AG08395 (cell line): ENCODE measurements at regions not wholly inside any gene's neighbourhood (a gene's known extent, or its start where the extent isn't known, plus 50 kb on each side); places are given as distances from the start of the nearest gene placed in this dataset.

ENCODE experiments used
- DNase-seq: peaks from one replicate; pipeline ENCODE4 v3.0.0; 2012; ENCODE audit warnings: mixed read lengths, low spot score

DNA sequence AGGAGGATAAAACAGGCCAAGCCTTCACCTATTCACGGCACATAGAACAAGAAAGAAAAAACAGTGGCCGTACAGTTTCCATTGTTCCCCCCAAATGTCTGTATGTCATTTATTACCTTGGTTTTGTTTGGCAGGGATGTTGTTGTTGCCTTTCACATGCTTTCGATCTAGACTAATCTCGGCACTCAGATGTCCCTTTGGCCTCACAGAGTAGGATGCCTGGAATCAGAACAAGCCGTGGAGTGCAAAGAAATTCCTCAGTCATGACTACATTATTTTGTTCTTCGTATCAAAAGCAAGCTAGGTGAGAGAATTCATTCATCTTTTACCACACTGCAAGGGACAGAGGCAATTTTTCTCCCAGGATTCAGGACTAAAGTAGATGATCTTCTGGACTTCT lies 106.9 kb downstream of the SMIM20 start:
- peak; percentile 75 for DNase-seq

DNA sequence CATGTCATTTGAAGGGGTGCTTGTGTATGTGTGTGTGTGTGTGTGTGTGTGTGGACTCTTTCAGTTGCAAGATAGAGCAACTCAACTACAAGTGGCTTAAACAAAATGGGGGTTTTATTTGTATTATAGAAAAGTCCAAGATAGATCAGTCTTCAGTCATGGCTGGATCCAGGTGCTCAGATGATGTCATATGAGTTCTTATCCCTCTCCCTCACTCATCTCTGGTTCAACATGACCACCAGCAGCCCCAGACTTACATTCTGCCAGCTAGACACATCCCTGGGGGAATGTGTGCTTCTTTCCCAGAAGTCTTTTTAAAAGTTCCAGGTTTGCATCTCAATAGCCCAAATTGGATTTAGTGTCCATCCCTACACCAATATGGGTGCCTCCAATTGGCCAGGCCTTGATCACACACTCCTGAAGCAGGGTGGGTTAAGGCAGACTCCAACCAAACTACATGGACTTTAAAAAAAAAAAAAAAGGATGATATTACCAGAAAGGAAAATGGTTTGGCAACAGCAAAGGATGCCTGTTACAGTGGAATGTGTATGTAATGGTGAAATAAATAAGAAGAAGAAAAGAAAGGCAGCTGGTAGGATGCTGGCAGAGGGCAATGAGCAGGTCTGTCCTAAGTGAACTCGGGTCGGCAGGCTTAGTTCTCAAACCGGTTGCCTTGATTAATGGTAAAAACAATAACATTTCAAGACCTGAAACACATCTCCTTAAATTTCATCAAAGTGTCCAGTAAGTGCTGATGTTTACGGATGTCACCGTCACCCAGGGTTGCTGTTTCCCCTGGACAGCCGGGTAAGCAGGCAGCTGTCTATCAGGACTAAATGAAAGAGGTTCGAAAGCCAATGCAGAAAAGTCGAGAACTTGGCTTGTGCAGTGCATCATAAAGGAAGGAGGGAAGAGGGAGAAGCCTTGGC lies 107.7 kb downstream of the SMIM20 start:
- no peak for DNase-seq

DNA sequence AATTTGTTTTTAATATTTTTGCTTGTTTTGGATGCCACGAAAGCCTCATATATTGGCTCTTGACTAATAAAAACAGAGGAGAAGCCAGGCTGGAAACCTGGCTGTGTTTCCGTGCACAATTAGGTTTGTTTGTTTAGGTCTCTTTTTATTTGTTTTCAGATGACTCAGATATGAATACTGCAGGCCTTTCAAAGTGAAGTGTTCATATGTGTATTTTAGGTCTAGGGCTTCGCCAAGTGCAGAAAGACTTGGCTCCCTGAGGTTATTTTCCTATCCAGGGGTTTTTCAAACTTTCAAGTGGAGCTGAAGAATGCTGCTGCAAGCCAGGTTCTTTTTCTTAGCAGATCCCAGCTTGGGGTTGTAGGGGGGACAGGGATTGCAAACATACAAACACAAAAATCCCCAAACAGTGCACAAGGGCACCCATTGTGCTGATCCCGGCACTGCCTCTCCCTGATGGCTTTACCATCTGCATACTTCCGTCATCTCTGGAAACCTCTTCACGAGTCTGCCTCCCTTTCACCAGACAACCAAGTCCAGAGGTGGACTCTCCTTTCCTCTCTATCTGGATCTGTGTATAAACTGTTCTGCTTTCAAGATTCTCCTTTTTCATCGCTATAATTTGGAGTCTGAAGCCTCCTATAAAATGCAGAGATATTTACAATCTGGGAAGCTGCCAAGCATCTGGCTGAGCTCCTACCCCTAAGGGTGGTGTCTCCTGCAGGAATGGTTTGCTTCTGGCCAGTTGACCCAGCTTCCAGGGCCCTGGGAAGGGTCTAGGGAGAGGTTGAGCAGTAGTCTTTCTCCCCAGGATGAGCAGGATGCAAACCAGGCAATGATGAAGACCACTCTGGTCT lies 108.6 kb downstream of the SMIM20 start:
- DNase-seq, result peak; percentile 40

DNA sequence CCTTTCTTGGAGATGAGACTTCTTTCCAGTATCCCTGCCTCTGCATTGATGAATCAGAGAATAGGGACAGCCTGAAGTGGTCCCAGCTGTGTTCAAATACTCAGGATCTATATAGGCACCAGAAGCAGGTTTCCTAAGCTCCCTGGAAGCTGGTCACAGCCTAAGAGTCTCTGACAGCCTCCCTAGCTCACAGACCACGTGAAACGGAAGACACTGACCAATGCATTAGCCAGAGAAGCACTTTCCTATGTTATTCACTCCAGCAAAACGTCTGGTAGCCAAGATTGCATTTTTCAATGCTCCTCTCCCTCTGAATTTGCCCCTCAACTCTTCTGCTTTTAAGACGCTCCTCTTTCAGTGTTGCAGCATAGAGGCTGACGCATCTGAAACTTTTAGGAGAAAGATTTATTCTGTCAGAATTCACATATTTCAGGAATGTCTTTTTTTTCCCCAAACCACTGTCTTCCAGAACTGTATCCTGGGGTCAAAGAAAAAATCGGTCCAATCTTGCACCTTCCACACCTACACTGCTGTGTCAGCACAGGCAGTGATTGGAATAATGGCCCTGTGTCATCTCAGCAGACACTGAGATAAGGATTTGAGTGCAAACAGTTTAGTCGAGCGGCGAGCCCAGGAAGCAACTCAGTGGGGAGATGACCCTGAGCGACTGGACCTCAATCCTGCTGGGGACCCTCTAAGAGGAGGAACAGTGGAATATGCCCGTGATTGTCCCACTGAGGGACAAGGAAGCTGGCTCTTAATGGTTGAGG lies 109.4 kb downstream of the SMIM20 start:
- peak; percentile 51 for DNase-seq

DNA sequence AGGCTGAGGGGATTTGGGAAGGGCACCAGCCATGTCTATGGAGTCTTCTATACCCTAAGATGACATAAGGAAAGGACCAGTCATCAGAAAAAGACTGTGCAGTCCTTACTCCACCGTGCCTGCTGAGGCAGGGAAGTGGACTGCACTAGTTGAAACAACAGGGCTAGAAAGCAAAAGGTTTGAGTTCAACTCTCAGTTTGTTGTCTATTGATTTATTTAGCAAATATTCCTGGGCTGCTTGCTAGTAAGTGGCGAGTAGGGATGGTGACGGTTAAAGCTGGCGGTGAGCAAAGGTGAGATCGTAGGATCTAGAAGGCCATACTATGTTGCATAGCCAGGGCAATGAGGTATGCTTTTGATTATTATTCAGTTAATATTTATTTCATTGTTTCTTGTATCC lies 110.1 kb downstream of the SMIM20 start:
- no peak for DNase-seq

GRCh38 chr4:26028133-26028792 lies 114.2 kb downstream of the SMIM20 start:
- no peak for DNase-seq

DNA sequence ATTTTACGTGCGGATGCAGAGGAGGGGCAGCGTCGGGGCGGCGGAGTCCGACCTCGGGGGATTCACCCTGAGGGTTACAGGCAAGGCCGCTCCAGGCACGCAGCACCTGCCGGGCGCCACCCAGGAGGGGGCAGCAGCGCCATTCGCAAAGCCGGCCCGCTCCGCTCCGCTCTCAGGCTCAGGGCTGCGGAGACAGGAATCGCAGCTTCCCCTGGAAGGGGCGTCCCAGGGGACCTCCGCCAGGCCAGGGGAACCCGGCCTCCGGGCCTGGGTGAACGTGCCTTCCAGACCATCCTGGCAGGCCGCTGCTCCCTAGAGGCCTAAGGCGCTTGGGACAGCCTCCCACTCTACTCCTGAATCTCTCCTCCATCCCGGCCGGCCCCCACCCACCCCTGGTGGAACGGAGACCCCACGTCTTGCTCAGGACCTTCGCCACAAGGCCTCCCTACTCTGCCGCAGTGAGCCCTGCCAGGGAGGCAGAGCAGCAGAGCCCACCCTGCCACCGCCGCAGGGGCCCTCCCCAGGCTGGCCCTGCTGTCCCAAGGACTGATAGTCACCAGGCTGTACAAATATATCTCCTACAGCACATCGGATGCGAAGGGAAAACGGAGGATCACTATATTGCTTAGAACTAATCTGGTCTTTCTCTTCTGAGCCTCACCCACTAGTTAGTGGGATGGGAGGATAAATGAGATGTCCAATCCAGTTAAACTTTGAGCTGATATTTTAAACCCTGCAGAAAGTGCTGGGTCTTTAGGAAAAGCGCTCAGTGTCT lies 115.0 kb downstream of the SMIM20 start:
- DNase-seq, result peak; percentile 72

GRCh38 chr4:26029568-26030131 lies 115.6 kb downstream of the SMIM20 start:
- no peak for DNase-seq

DNA sequence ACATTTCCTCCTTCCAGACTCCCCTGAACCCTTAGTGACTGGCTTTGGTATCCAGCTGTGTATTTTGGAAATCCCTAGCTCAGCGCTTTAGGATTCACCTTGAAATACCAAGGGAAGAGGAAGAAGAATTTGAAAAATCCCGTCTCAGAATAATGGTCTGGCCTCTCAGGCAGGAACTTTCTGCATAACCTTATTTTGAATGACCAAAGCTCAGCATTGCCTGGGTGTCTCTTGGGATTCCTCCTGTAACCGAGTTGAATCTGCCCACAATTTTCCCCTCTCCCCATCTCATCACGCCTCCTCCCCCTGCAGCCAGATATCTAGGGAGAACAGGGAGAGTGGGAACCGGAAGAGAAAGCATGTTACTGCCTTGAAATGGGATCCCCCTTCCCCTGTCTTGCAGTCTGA lies 116.2 kb downstream of the SMIM20 start:
- DNase-seq, result no peak

GRCh38 chr4:26030780-26031179 lies 116.8 kb downstream of the SMIM20 start:
- DNase-seq, result no peak

GRCh38 chr4:26031704-26032103 lies 117.7 kb downstream of the SMIM20 start:
- DNase-seq, result no peak

DNA sequence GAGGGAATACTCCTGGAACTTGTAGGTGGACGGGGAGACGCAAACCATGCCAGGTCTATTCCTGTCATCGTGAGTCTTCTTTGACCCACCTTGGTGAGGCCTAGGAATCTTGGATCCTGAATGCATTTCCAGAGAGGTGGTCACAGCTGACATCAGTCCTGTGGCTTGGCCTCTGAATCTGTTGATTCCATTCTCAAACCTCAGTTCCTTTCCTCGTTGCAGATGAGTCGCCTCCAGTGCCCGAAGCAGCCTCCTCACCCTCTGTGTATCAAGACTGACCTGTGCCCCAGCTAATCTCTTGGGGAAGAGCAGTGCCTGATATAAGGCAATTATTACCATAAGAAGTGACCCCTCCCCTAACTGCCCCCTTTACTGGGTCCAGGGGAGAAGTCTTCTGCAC lies 118.1 kb downstream of the SMIM20 start:
- peak; percentile 63 for DNase-seq

DNA sequence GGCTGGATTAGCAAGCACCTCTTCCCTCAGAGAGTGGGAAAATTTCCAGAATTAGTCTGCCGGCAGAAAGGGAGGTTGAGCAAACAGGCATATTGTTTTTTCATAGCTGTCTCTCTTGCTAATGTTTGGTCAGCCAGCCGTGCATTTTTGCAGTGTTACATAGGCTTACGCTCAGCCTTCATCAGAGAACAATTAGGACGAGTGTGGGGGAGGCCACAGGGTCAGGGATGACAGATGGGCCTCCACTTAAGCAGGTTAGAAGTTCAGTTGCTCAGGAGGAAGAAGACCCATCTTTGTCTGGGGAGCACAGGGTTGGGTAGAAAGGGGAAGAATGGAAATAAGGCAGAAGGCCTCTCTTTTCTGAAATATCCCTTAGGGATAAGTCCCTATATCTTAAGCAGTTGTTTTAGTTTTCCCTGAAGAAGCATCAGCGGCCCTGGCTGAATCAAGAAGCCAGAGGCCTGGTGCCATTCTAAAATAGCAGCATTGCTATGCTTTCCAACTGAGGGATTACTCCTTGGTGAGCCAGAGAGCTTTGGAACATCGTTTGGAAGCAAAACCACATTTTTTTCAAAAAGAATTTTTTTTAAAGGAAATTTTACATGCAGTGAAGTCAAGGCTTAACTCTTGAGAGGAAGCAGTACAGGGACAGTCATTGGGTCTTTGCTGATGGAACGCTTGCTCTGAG lies 118.8 kb downstream of the SMIM20 start:
- peak; percentile 78 for DNase-seq

DNA sequence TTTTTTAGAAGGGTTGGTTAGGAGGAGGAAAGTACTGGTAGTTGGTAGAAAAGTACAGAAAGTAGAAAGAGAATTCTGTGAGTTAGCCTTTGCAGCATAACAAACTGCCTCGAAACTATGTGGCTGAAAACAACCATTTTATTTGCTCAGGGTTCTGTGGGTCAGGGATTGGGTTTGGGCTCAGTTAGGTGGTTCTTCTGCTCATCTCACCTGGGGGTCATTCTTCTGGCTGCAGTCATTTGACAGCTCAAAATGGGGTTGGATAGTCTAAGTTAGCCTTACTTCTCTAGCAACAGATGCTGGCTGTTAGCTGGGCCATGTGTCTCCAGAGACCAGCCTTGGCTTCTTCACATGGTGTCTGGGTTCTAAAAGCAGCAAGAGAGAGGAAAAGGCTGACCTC lies 119.4 kb downstream of the SMIM20 start:
- DNase-seq, result no peak

- DNase-seq, result no peak
Measured at GRCh38 chr4:26034849-26035248, 120.8 kb downstream of the SMIM20 start.

DNA sequence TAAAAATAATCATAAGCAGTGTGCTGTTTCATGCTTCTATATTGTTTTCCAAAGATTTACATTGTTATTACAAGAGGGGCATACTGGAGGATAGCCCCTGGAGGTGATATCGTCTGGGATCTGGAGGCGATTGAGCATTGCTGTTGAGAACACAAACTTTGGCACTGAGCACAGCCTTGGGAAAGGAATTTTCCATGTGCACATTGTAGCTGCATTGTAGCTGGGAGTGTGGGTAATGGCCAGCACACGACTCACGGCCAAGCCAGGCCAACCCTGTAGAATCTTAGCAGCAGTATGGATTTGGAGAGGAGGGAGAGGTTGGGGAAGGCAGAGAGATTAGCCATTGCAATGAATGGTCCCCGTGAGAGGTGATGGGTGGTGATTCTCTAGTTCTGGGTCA lies 121.9 kb downstream of the SMIM20 start:
- DNase-seq, result no peak

DNA sequence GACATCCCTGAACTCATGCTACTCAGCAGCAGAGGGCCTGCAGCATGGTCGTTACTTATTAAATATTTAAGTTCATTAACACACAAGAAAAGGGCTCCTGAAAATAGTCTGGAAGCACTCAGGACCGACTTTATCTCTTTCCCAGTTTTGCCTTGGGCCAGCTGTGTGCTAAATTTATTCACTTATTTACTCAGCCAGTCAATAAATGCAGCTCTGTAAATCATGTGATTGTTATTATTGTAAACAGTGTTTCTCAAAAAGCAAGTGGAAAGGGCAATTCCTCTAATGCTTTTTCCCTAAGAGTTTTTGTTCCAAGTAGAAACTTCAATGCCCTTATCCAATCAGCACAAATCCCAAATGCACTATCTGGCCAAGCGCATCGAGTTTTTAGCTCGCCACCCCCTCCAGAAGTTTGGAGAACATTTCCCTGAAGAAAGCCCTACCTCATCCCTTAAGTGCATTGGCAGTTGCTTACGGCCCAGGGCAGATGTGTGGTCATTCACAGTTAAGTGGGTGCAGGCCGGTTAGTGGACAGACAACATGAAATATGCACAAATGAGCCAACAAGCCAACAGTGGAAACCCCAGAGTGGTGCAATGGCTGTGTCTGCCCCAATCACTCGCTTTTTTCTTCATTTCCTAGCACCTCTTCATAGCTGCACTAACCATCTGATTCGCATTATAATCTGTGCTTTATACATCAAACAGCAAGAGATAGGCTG lies 125.8 kb downstream of the SMIM20 start:
- DNase-seq, result no peak

DNA sequence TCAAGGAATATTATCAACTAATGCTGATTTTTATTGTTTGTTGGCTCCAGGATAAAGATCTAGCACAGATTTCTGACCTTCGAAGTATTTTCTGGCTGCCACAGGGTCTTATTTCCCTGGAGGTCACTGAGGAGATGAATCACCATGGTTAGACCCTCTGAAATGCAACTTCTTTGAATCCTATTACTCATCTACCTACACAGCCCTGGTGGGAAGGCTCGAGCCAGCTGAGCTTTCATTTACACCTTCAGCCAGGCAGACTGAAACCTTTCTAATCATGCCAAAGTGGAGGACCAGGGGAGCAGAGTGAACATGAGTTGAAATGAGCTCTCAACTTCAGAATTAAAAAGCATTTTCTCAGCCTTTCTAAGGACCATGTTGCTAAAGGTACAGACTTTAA lies 130.5 kb downstream of the SMIM20 start:
- DNase-seq, result no peak

- DNase-seq, result no peak
Measured at GRCh38 chr4:26044983-26045382, 131.0 kb downstream of the SMIM20 start.
